Neural progenitor cell (in vitro differentiated cells): ENCODE measurements at regions not wholly inside any gene's neighbourhood (a gene's known extent, or its start where the extent isn't known, plus 50 kb on each side); places are given as distances from the start of the nearest gene placed in this dataset.

Experiments used
- EZH2 ChIP-seq: fragments of 200-600 bp; sonication (generic); IDR thresholded peaks from 2 replicates; pipeline ENCODE4 v1.6.1; 2017; ENCODE audit warnings: antibody characterized with exemption, mild to moderate bottlenecking, moderate library complexity
- TF ChIP-seq, protein P1 (sequence below): fragments of 200-600 bp; sonication (generic); IDR thresholded peaks from 2 replicates; pipeline ENCODE4 v1.5.1; 2017; ENCODE audit warnings: antibody characterized with exemption, mild to moderate bottlenecking

DNA sequence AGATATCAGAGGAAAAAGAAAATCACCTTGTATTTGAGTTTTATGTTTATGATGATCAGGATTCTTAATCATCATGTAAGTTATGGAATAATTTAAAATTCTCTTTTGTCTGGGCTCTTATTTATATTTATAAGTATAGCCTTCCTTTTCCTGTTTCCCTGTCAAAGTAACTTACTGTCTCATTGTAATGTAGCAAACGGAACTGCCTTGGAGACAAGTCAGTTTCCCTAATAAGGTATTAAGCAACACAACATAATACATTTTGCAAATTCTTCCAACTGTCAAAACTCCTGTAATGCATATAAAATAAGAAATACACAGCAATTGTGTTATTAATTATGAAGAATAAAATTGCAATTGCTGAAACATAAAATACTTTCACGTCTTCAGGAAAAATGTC, 463.2 kb downstream of the MAT2B start:
- TF ChIP-seq, protein P1, sequence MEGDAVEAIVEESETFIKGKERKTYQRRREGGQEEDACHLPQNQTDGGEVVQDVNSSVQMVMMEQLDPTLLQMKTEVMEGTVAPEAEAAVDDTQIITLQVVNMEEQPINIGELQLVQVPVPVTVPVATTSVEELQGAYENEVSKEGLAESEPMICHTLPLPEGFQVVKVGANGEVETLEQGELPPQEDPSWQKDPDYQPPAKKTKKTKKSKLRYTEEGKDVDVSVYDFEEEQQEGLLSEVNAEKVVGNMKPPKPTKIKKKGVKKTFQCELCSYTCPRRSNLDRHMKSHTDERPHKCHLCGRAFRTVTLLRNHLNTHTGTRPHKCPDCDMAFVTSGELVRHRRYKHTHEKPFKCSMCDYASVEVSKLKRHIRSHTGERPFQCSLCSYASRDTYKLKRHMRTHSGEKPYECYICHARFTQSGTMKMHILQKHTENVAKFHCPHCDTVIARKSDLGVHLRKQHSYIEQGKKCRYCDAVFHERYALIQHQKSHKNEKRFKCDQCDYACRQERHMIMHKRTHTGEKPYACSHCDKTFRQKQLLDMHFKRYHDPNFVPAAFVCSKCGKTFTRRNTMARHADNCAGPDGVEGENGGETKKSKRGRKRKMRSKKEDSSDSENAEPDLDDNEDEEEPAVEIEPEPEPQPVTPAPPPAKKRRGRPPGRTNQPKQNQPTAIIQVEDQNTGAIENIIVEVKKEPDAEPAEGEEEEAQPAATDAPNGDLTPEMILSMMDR, result no peak
- TF ChIP-seq EZH2, result no peak
